Spleen (tissue), 7 donors: ENCODE measurements at regions not wholly inside any gene's neighbourhood (a gene's known extent, or its start where the extent isn't known, plus 50 kb on each side); places are given as distances from the start of the nearest gene placed in this dataset.

Experiments
- CTCF ChIP-seq, 11 experiments: fragments of 200-600 bp in 7 of 11; fragments of 450-650 bp in 4 of 11; sonication (generic) in 4 of 11; IDR thresholded peaks in 8 of 11; conservative IDR thresholded peaks in 3 of 11; 1 replicate in 7 of 11; 2 replicates in 4 of 11; pipeline versions ENCODE4 v1.4.0 to v1.8.0; 2016 to 2021; ENCODE audit warnings: antibody characterized with exemption in 11 of 11, inconsistent platforms in 4 of 11, mild to moderate bottlenecking in 1 of 11
- POLR2A ChIP-seq, 3 donors: fragments of 450-650 bp; IDR thresholded peaks; one replicate each; pipeline ENCODE4 v1.5.1; 2017; ENCODE audit warnings: antibody characterized with exemption in 3 of 3, mild to moderate bottlenecking in 1 of 3
- POLR2AphosphoS5 ChIP-seq, 3 donors: sonication (generic); formaldehyde crosslinking; IDR thresholded peaks; one replicate each; pipeline ENCODE4 v1.5.1; 2017; ENCODE audit warnings: antibody characterized with exemption in 3 of 3
- donor health status: DM: no; HTN: no; CAD: no; lungs with moderate emphysema.
- donor health status: DM: no; HTN: no; CAD: no.
- donor health status: DM: no; HTN: no; CAD: no.

GRCh38 chr6:112752791-112753190 lies 405.7 kb downstream of the RFPL4B start:
- no peak for TF ChIP-seq CTCF (IDR thresholded peaks at IDR 0.05 in 8 of 11, conservative IDR thresholded peaks at IDR 0.05 in 3 of 11)
- TF ChIP-seq POLR2A (IDR thresholded peaks at IDR 0.05): no peak
- TF ChIP-seq POLR2AphosphoS5 (IDR thresholded peaks at IDR 0.05): no peak
